Vagina (tissue), 2 donors: ENCODE measurements at regions not wholly inside any gene's neighbourhood (a gene's known extent, or its start where the extent isn't known, plus 50 kb on each side); places are given as distances from the start of the nearest gene placed in this dataset.

Source experiments
- CTCF ChIP-seq, 3 experiments: fragments of 450-650 bp in 2 of 3; fragments of 200-600 bp in 1 of 3; sonication (generic) in 1 of 3; IDR thresholded peaks; one replicate each; pipeline ENCODE4 v1.5.1; 2017 to 2019; ENCODE audit warnings: antibody characterized with exemption in 3 of 3, mild to moderate bottlenecking in 2 of 3, moderate library complexity in 2 of 3
- POLR2A ChIP-seq, 2 donors: fragments of 450-650 bp; IDR thresholded peaks; one replicate each; pipeline ENCODE4 v1.6.1; 2017; ENCODE audit warnings: antibody characterized with exemption in 2 of 2, mild to moderate bottlenecking in 2 of 2, moderate library complexity in 2 of 2
- POLR2AphosphoS5 ChIP-seq, 2 donors: sonication (generic); formaldehyde crosslinking; IDR thresholded peaks; one replicate each; pipeline ENCODE4 v1.9.0; 2017; ENCODE audit warnings: antibody characterized with exemption in 2 of 2, mild to moderate bottlenecking in 2 of 2, low read depth in 1 of 2; ENCODE audit not compliant: insufficient read depth in 1 of 2

GRCh38 chr10:46220872-46221538 lies 65.8 kb upstream of the ANTXRL start:
- no peak for TF ChIP-seq POLR2AphosphoS5 (IDR thresholded peaks at IDR 0.05; ENCODE audit: insufficient read depth in 1 of 2, low read depth in 1 of 2)
- TF ChIP-seq CTCF (IDR thresholded peaks at IDR 0.05) = no peak
- TF ChIP-seq POLR2A (IDR thresholded peaks at IDR 0.05) = no peak
